DND-41 (cell line): ENCODE measurements at regions not wholly inside any gene's neighbourhood (a gene's known extent, or its start where the extent isn't known, plus 50 kb on each side); places are given as distances from the start of the nearest gene placed in this dataset.

ENCODE experiments used
- ATAC-seq: fragments of 200-7000 bp; cut with Tn5 transposase; 3 replicates; pipeline ENCODE4 v1.9.1; 2021; ENCODE audit warnings: low read depth; ENCODE audit not compliant: insufficient read depth
- DNase-seq: peaks from one replicate; pipeline ENCODE4 v3.0.0-alpha.2; 2020
- H2AFZ ChIP-seq: 2 replicates; pipeline ENCODE4 v1.6.0; 2012; ENCODE audit warnings: low read depth, low read length
- H3K27ac ChIP-seq: 2 replicates; pipeline ENCODE4 v1.5.1; 2012; ENCODE audit warnings: low read length, inconsistent platforms
- H3K27me3 ChIP-seq: fragments of 200-600 bp; sonication (generic); 2 replicates; pipeline ENCODE4 v1.6.0; 2012; ENCODE audit warnings: low read length, mild to moderate bottlenecking, inconsistent platforms; ENCODE audit not compliant: insufficient read depth, poor library complexity
- H3K36me3 ChIP-seq: 2 replicates; pipeline ENCODE4 v1.5.1; 2012; ENCODE audit warnings: low read length, inconsistent platforms; ENCODE audit not compliant: insufficient read depth
- H3K4me1 ChIP-seq: 2 replicates; pipeline ENCODE4 v1.5.1; 2012; ENCODE audit warnings: mild to moderate bottlenecking, low read length; ENCODE audit not compliant: insufficient read depth
- H3K4me2 ChIP-seq: 2 replicates; pipeline ENCODE4 v1.6.0; 2012; ENCODE audit warnings: mild to moderate bottlenecking, moderate library complexity, low read length, inconsistent platforms; ENCODE audit not compliant: insufficient read depth
- H3K4me3 ChIP-seq, 2 experiments: fragments of 200-600 bp in 1 of 2; shearing (Covaris generic) in 1 of 2; 2 replicates each; pipeline ENCODE4 v1.5.1; 2012 to 2016; ENCODE audit warnings: inconsistent platforms in 2 of 2, low read length in 2 of 2, mild to moderate bottlenecking in 2 of 2, low read depth in 1 of 2, moderate library complexity in 1 of 2
- H3K79me2 ChIP-seq: 2 replicates; pipeline ENCODE4 v1.6.0; 2012; ENCODE audit warnings: low read length, inconsistent platforms; ENCODE audit not compliant: insufficient read depth
- H3K9ac ChIP-seq: 2 replicates; pipeline ENCODE4 v1.6.0; 2012; ENCODE audit warnings: low read depth, mild to moderate bottlenecking, inconsistent platforms, low read length, moderate library complexity
- H3K9me3 ChIP-seq: 2 replicates; pipeline ENCODE4 v1.5.1; 2012; ENCODE audit warnings: low read length, moderate library complexity, mild to moderate bottlenecking, inconsistent platforms; ENCODE audit not compliant: insufficient read depth, severe bottlenecking
- H4K20me1 ChIP-seq: 2 replicates; pipeline ENCODE4 v1.6.0; 2012; ENCODE audit warnings: low read length; ENCODE audit not compliant: insufficient read depth
- CTCF ChIP-seq: IDR thresholded peaks from 2 replicates; pipeline ENCODE4 v1.5.1; 2012; ENCODE audit warnings: borderline replicate concordance, low read length, moderate library complexity, mild to moderate bottlenecking; ENCODE audit not compliant: poor library complexity, severe bottlenecking; ENCODE audit errors: extremely low read depth
- EZH2 ChIP-seq: IDR thresholded peaks from 3 replicates; pipeline ENCODE4 v1.6.1; 2012; ENCODE audit warnings: borderline replicate concordance, low read depth, mild to moderate bottlenecking, moderate library complexity, low read length, inconsistent platforms; ENCODE audit not compliant: severe bottlenecking

GRCh38 chr2:223486751-223487150, 115.4 kb downstream of the SCG2 start:
- H3K4me1 ChIP-seq = peaks cover 45% of the 10 kb centered on the region
- no peaks in the 10 kb centered on the region for H3K79me2 ChIP-seq
- no peak overlapping the region for H3K4me2 ChIP-seq
- no peak for DNase-seq
- ATAC-seq = no peak
- no peak overlapping the region for H3K9ac ChIP-seq
- no peak for TF ChIP-seq EZH2
- no peak overlapping the region for H2AFZ ChIP-seq
- H3K9me3 ChIP-seq = peaks cover 5% of the 10 kb centered on the region
- no peak overlapping the region for H3K27ac ChIP-seq
- no peaks in the 10 kb centered on the region for H3K36me3 ChIP-seq
- H4K20me1 ChIP-seq = no peaks in the 10 kb centered on the region
- no peaks in the 10 kb centered on the region for H3K27me3 ChIP-seq
- H3K4me3 ChIP-seq = no peak overlapping the region

GRCh38 chr2:223487214-223487846, 114.8 kb downstream of the SCG2 start:
- TF ChIP-seq CTCF = no peak
- TF ChIP-seq EZH2 = no peak
- no peak overlapping the region for H3K4me2 ChIP-seq
- H3K27me3 ChIP-seq = no peaks in the 10 kb centered on the region
- no peak overlapping the region for H2AFZ ChIP-seq
- H3K36me3 ChIP-seq = no peaks in the 10 kb centered on the region
- DNase-seq = no peak
- peaks cover 5% of the 10 kb centered on the region for H3K9me3 ChIP-seq
- peaks cover 45% of the 10 kb centered on the region for H3K4me1 ChIP-seq
- no peak for ATAC-seq
- no peak overlapping the region for H3K4me3 ChIP-seq
- no peaks in the 10 kb centered on the region for H4K20me1 ChIP-seq
- no peak overlapping the region for H3K27ac ChIP-seq
- no peak overlapping the region for H3K9ac ChIP-seq
- H3K79me2 ChIP-seq = no peaks in the 10 kb centered on the region

GRCh38 chr2:223488814-223489213, 113.3 kb downstream of the SCG2 start:
- Histone ChIP-seq H3K4me3 (no peak overlapping the region), H3K9me3 (peaks cover 5% of the 10 kb centered on the region), H3K4me1 (peaks cover 45% of the 10 kb centered on the region), H3K4me2 (peak overlapping the region; percentile 33; the same call in 1 of the 2 replicates), H3K27me3 (no peaks in the 10 kb centered on the region), H3K27ac (peak overlapping the region; percentile 75), H3K79me2 (no peaks in the 10 kb centered on the region), H4K20me1 (no peaks in the 10 kb centered on the region), H3K36me3 (no peaks in the 10 kb centered on the region), H2AFZ (no peak overlapping the region; the same call in 1 of the 2 replicates), H3K9ac (no peak overlapping the region)
- TF ChIP-seq CTCF (no peak), EZH2 (no peak)
- peak; percentile 95 for ATAC-seq
- DNase-seq = peak; percentile 60

GRCh38 chr2:223494496-223494895, 107.7 kb downstream of the SCG2 start:
- DNase-seq (no peak), ATAC-seq (no peak)
- H3K79me2 ChIP-seq = no peaks in the 10 kb centered on the region
- H3K27ac ChIP-seq = no peak overlapping the region
- no peaks in the 10 kb centered on the region for H3K27me3 ChIP-seq
- H3K4me1 ChIP-seq = peaks cover 6% of the 10 kb centered on the region
- no peak overlapping the region for H2AFZ ChIP-seq
- TF ChIP-seq CTCF (no peak), EZH2 (no peak)
- no peaks in the 10 kb centered on the region for H3K36me3 ChIP-seq
- H3K4me2 ChIP-seq = no peak overlapping the region
- H3K9me3 ChIP-seq = peaks cover 5% of the 10 kb centered on the region
- no peaks in the 10 kb centered on the region for H4K20me1 ChIP-seq
- H3K4me3 ChIP-seq = no peak overlapping the region
- H3K9ac ChIP-seq = no peak overlapping the region
